ENCODE measurements at regions not wholly inside any gene's neighbourhood (a gene's known extent, or its start where the extent isn't known, plus 50 kb on each side); places are given as distances from the start of the nearest gene placed in this dataset.
A peak's percentile ranks its signal among the peaks of the same experiment; 100 is the strongest.

GRCh38 chr4:62398318-62398717, 1198.2 kb downstream of the ADGRL3 start:
- Histone ChIP-seq H3K36me3 (ENCODE audit: control insufficient read depth in 2 of 2, insufficient read depth in 2 of 2, low read length in 1 of 2) (no peaks in the 10 kb centered on the region), H4K20me1 (ENCODE audit: control insufficient read depth, insufficient read depth) (no peaks in the 10 kb centered on the region), H3K4me1 (ENCODE audit: control insufficient read depth, insufficient read depth, low read length) (no peaks in the 10 kb centered on the region), H3K27ac (ENCODE audit: control insufficient read depth, insufficient read depth) (no peak overlapping the region), H3K79me2 (ENCODE audit: control insufficient read depth, insufficient read depth, low read length) (no peaks in the 10 kb centered on the region), H3K27me3 (replicated peaks in 1 of 2; ENCODE audit: control insufficient read depth in 2 of 2, insufficient read depth in 2 of 2, low read length in 1 of 2) (no peaks in the 10 kb centered on the region), H3K4me2 (ENCODE audit: control insufficient read depth, insufficient read depth) (no peak overlapping the region), H3K4me3 (no peak overlapping the region), H2AFZ (ENCODE audit: control insufficient read depth, low read depth, low read length) (no peak overlapping the region), H3K9me3 (replicated peaks; ENCODE audit: control insufficient read depth, insufficient read depth, low read length) (no peaks in the 10 kb centered on the region), H3K9ac (ENCODE audit: control insufficient read depth, insufficient read depth, low read length) (no peak overlapping the region)
- FAIRE-seq (no peak), DNase-seq (ENCODE audit: low read depth, low spot score) (no peak), ATAC-seq (peak; percentile 37)
- no peak for TF ChIP-seq RELB (IDR thresholded peaks at IDR 0.05; ENCODE audit: low read depth)
- no peak for TF ChIP-seq TCF12 (IDR thresholded peaks at IDR 0.05; ENCODE audit: low read depth, low read length)
- TF ChIP-seq RB1 (IDR thresholded peaks at IDR 0.05; ENCODE audit: borderline replicate concordance), result no peak
- TF ChIP-seq EGR1 (IDR thresholded peaks at IDR 0.05; ENCODE audit: borderline replicate concordance in 1 of 2, low read depth in 2 of 2, low read length in 2 of 2), result no peak
- ChIA-PET SMC1A (ENCODE audit: uncharacterized antibody, unreplicated experiment) (interaction anchor here (0.7 to 2.7 kb wide), 7 partner anchors 12 to 524 kb away, joined by 3 to 12 read pairs (median 3); no protein-coding TSS in a partner anchor), RAD21 (ENCODE audit: unreplicated experiment) (interaction anchor here (0.7 kb wide), 1 partner anchor 451 kb away, joined by 3 read pairs; no protein-coding TSS in a partner anchor), CTCF (no interaction called here), POLR2A (interaction anchor here (0.7 to 0.9 kb wide), 2 partner anchors 11 to 32 kb away, joined by 3 read pairs; no protein-coding TSS in a partner anchor)
- in situ Hi-C loops (cut with MboI) (no loop called here), intact Hi-C loops (cut with micrococcal nuclease; ENCODE audit: unreplicated experiment) (no loop called here)
- WGBS (ENCODE audit: insufficient coverage, insufficient replicate concordance, low lambda C conversion rate, missing lambda C conversion rate), result 55% methylated on average over 3 of the region's 3 CpGs
- no TSS peak for BruUV-seq (replicated peaks)

- H3K9me3 ChIP-seq (replicated peaks; ENCODE audit: control insufficient read depth, insufficient read depth, low read length), result no peaks in the 10 kb centered on the region
- H3K9ac ChIP-seq (ENCODE audit: control insufficient read depth, insufficient read depth, low read length), result no peak overlapping the region
- 0% methylated on average over 1 of the region's 1 CpG for WGBS (ENCODE audit: insufficient coverage, insufficient replicate concordance, low lambda C conversion rate, missing lambda C conversion rate)
- H3K4me3 ChIP-seq, result no peak overlapping the region
- ATAC-seq, result no peak
- H3K79me2 ChIP-seq (ENCODE audit: control insufficient read depth, insufficient read depth, low read length), result no peaks in the 10 kb centered on the region
- H3K4me1 ChIP-seq (ENCODE audit: control insufficient read depth, insufficient read depth, low read length), result no peaks in the 10 kb centered on the region
- TF ChIP-seq RELB (IDR thresholded peaks at IDR 0.05; ENCODE audit: low read depth) (no peak), SMAD1 (IDR thresholded peaks at IDR 0.05; ENCODE audit: low read depth, partially characterized antibody) (no peak), ZBTB33 (IDR thresholded peaks at IDR 0.05) (no peak), ZNF274 (IDR thresholded peaks at IDR 0.05; ENCODE audit: insufficient read depth, insufficient read length) (no peak), KAT2A (conservative IDR thresholded peaks at IDR 0.05; ENCODE audit: control insufficient read depth, low read depth, low read length) (no peak), ZBED1 (IDR thresholded peaks at IDR 0.05; ENCODE audit: borderline replicate concordance) (no peak)
- no TSS peak for BruUV-seq (replicated peaks)
- no peak for DNase-seq (ENCODE audit: low read depth, low spot score)
- no peaks in the 10 kb centered on the region for H4K20me1 ChIP-seq (ENCODE audit: control insufficient read depth, insufficient read depth)
- no peak overlapping the region for H3K27ac ChIP-seq (ENCODE audit: control insufficient read depth, insufficient read depth)
- FAIRE-seq, result no peak
- ChIA-PET CTCF (interaction anchor here (1.1 to 1.6 kb wide), 2 partner anchors 14 to 36 kb away, joined by 4 read pairs; no protein-coding TSS in a partner anchor), POLR2A (interaction anchor here (0.6 kb wide), 1 partner anchor 29 kb away, joined by 3 read pairs; no protein-coding TSS in a partner anchor), SMC1A (ENCODE audit: uncharacterized antibody, unreplicated experiment) (interaction anchor here (0.7 to 1.5 kb wide), 3 partner anchors 13 to 36 kb away, joined by 3 to 5 read pairs (median 3); no protein-coding TSS in a partner anchor), RAD21 (ENCODE audit: unreplicated experiment) (interaction anchor here (0.8 to 1.5 kb wide), 5 partner anchors 10 to 530 kb away, joined by 3 to 6 read pairs (median 4); no protein-coding TSS in a partner anchor)
- in situ Hi-C loops (cut with MboI), result no loop called here
- no peak overlapping the region for H2AFZ ChIP-seq (ENCODE audit: control insufficient read depth, low read depth, low read length)
- no peak overlapping the region for H3K4me2 ChIP-seq (ENCODE audit: control insufficient read depth, insufficient read depth)
- H3K36me3 ChIP-seq (ENCODE audit: control insufficient read depth in 2 of 2, insufficient read depth in 2 of 2, low read length in 1 of 2), result no peaks in the 10 kb centered on the region
- H3K27me3 ChIP-seq (replicated peaks in 1 of 2; ENCODE audit: control insufficient read depth in 2 of 2, insufficient read depth in 2 of 2, low read length in 1 of 2), result no peaks in the 10 kb centered on the region
- intact Hi-C loops (cut with micrococcal nuclease; ENCODE audit: unreplicated experiment), result no loop called here
Observed at GRCh38 chr4:62394766-62395165, 1194.6 kb downstream of the ADGRL3 start.

Data from GM12878 (cell line).